Dendritic cell treated with granulocyte-macrophage colony-stimulating factor and Interleukin-4, amounts not matched to agents 40 ng/mL and 50 ng/mL, for 4 days (primary cell): ENCODE measurements at regions not wholly inside any gene's neighbourhood (a gene's known extent, or its start where the extent isn't known, plus 50 kb on each side); places are given as distances from the start of the nearest gene placed in this dataset.

ENCODE experiments used
- H3K27ac Mint-ChIP-seq: one replicate; pipeline ENCODE4 v1.8.0; 2022; ENCODE audit warnings: mild to moderate bottlenecking, mixed read lengths
- H3K27me3 Mint-ChIP-seq: one replicate; pipeline ENCODE4 v1.8.0; 2022; ENCODE audit warnings: mild to moderate bottlenecking, mixed read lengths
- H3K36me3 Mint-ChIP-seq: one replicate; pipeline ENCODE4 v1.8.0; 2022; ENCODE audit warnings: low read depth, mixed read lengths
- H3K4me1 Mint-ChIP-seq: one replicate; pipeline ENCODE4 v1.8.0; 2022; ENCODE audit warnings: low read depth, mixed read lengths
- H3K4me3 Mint-ChIP-seq: one replicate; pipeline ENCODE4 v1.8.0; 2022; ENCODE audit warnings: mild to moderate bottlenecking, moderate library complexity, mixed read lengths
- H3K9me3 Mint-ChIP-seq: one replicate; pipeline ENCODE4 v1.8.0; 2022; ENCODE audit warnings: mixed read lengths
- intact Hi-C: fragments of 100-400 bp; cut with micrococcal nuclease; formaldehyde crosslinking; loops from one replicate; pipeline ENCODE4 v1.15.0; 2022

DNA sequence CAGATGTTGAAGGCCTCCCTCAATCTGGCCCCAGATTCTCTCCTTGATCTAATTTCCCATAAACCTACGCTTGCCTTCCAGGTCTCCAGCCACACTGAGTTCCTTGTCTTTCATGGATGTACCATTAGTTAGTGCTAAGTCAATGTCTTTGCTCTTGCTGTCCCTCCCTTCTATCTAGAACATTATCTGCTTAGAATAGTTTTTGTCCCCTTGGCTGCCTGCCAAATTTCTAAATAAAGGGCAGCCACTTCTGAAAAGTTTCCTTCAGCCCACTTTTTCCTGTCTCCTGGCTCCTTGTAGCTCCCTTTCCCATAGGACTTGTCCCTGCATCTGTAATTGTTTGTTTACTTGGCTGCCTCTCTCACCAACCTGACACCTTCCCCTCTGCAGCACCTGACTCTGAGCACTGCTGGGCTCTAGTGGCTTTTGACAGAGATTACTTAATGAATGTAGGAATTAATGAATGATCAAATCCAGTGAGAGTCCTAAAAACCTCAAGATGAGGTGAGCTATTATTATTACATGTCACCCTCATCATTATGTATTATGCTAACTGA, 58.3 kb downstream of the CXCL12 start:
- Mint-ChIP-seq H3K27ac (no peak overlapping the region), H3K4me1 (no peaks in the 10 kb centered on the region), H3K9me3 (no peaks in the 10 kb centered on the region), H3K27me3 (peaks cover 3% of the 10 kb centered on the region), H3K4me3 (no peak overlapping the region), H3K36me3 (no peaks in the 10 kb centered on the region)
- intact Hi-C loops = no loop called here

DNA sequence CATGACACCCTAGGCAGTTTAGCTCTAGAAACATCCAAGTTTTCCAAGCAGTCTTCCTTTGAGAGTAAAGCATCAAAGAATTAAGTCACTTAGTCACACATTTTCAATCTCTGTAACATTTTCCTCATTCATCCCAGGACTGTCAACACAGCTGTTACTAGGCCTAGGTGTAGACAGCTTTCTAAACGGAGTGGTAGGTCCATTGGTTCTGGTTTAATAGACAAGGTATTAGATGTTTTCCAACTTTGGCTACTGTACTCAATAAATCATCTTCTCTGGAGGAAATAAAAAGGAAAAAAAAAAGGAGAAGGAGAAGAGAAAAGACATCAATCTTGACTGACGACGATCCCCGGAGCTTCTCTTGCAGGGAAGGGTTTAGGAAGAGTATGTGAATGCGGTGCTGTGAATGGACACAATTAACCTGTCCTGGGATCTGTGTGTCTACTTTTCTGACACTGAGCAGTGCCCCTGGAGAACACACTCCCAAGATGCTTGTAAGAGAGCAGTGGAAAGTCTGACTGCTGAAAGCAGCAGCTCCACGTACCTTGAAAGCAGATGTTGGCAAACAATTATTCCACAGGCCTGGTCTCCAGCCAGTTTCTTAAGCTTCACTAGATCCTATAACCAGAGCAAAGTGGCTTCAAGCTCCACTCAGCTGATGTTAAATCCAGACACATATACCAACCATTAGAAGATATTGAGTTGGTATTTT, 59.1 kb downstream of the CXCL12 start:
- no peak overlapping the region for H3K4me3 Mint-ChIP-seq
- H3K4me1 Mint-ChIP-seq = no peaks in the 10 kb centered on the region
- peaks cover 3% of the 10 kb centered on the region for H3K27me3 Mint-ChIP-seq

DNA sequence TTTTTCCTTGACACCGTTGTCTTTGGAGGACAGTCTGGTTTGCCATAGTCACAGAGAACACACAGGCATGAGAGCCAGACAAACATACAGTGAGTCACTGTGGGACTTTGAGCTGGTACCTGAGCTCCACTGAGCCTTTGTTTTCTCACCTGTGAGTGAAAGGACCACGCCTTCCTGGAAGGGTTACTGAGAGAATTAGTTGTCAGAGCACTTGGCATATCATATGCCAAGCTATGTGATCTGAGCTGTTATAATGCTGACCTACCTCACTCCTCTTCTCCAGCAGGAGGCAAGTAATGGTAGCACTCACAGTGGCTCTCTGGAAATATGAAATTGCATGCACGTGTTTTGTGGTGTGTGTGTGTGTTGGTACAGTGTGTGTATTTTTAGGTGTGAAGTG, 59.7 kb downstream of the CXCL12 start:
- intact Hi-C loops = no loop called here
- peaks cover 3% of the 10 kb centered on the region for H3K27me3 Mint-ChIP-seq
- H3K9me3 Mint-ChIP-seq = no peaks in the 10 kb centered on the region
- H3K36me3 Mint-ChIP-seq = no peaks in the 10 kb centered on the region
- no peak overlapping the region for H3K27ac Mint-ChIP-seq
- no peak overlapping the region for H3K4me3 Mint-ChIP-seq
- H3K4me1 Mint-ChIP-seq = no peaks in the 10 kb centered on the region

More for the DNA sequence above, 59.1 kb downstream of the CXCL12 start:
- no peaks in the 10 kb centered on the region for H3K36me3 Mint-ChIP-seq
- H3K9me3 Mint-ChIP-seq = no peaks in the 10 kb centered on the region
- H3K27ac Mint-ChIP-seq = no peak overlapping the region
- intact Hi-C loops = no loop called here

DNA sequence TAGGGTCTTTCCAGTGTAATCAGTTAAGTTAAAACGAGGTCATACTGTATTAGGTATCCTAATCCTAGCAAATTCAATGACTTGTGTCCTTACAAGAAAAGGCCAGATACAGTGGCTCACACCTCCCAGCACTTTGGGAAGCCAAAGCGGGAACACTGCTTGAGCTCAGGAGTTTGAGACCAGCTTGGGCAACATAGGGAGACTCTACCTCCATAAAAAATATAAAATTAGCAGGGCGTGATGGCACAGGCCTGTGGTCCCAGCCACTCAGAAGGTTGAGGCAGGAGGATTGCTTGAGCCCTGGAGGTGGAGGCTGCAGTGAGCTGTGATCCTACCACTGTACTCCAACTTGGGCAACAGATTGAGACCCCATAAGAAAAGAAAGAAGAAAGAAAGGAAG, 61.1 kb downstream of the CXCL12 start:
- Mint-ChIP-seq H3K36me3 (no peaks in the 10 kb centered on the region), H3K27ac (no peak overlapping the region), H3K9me3 (no peaks in the 10 kb centered on the region), H3K4me3 (no peak overlapping the region), H3K27me3 (peaks cover 3% of the 10 kb centered on the region), H3K4me1 (no peaks in the 10 kb centered on the region)
- intact Hi-C loops = no loop called here

DNA sequence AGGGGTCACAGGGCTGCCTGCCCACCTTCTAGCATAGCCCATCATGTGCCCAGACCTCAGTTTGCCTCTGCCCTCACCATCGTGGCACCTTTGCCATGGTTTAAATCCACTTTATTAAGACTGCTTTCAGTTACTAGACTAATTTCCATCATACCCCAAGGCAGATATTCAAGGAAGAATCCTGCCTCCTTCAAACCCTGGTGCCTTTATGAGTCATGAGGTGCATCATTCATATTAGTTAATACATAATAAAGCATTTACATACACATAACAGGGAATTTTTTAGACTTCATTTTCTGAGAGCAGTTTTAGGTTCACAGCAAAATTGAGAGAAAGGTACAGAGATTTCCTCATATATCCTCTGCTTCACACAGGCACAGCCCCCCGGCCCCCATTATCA, 62.8 kb downstream of the CXCL12 start:
- H3K9me3 Mint-ChIP-seq = no peaks in the 10 kb centered on the region
- no peaks in the 10 kb centered on the region for H3K36me3 Mint-ChIP-seq
- H3K4me3 Mint-ChIP-seq = no peak overlapping the region
- peaks cover 3% of the 10 kb centered on the region for H3K27me3 Mint-ChIP-seq
- H3K4me1 Mint-ChIP-seq = no peaks in the 10 kb centered on the region
- H3K27ac Mint-ChIP-seq = no peak overlapping the region
- intact Hi-C loops = no loop called here

DNA sequence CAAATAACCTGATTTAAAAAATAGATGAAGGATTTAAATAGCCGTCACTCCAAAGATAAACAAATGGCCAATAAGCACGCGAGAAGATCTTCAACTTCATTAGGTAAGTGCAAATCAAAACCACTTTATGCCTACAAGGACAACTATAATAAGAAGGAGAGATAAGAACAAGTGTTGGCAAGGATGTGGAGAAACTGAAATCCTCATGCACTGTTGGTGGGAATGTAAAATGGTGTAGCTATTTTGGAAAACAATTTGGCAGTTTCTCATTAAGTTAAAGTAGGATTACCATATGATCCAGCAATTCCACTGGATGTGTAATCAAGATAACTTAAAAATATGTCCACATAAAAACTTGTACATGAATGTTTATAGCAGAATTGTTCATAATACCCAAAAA, 64.1 kb downstream of the CXCL12 start:
- no peak overlapping the region for H3K4me3 Mint-ChIP-seq
- intact Hi-C loops = no loop called here
- H3K27me3 Mint-ChIP-seq = peaks cover 3% of the 10 kb centered on the region
- no peak overlapping the region for H3K27ac Mint-ChIP-seq
- no peaks in the 10 kb centered on the region for H3K36me3 Mint-ChIP-seq
- H3K4me1 Mint-ChIP-seq = no peaks in the 10 kb centered on the region
- no peaks in the 10 kb centered on the region for H3K9me3 Mint-ChIP-seq

DNA sequence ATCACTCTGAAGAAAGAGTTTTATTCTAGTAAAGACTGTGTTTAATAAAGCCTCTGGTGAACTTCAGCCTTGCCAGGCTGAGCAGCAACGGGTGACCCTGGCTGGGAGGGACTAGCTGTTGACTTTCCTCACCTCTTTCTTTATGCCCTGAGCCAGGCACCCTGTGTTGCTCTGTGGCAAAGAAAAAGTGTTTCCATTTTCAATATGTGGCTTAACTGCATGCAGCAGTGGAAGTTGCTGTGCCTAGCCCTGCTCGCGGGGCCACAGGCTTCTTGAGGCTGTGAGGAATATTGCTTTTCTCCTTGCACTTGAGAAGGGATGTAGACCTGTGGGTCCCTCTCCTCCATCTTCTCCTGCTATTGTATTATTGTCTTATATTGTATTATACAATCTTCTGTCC, 67.0 kb downstream of the CXCL12 start:
- no peaks in the 10 kb centered on the region for H3K9me3 Mint-ChIP-seq
- no peak overlapping the region for H3K27ac Mint-ChIP-seq
- no peaks in the 10 kb centered on the region for H3K4me1 Mint-ChIP-seq
- H3K36me3 Mint-ChIP-seq = no peaks in the 10 kb centered on the region
- intact Hi-C loops = no loop called here
- H3K4me3 Mint-ChIP-seq = no peak overlapping the region
- no peaks in the 10 kb centered on the region for H3K27me3 Mint-ChIP-seq

DNA sequence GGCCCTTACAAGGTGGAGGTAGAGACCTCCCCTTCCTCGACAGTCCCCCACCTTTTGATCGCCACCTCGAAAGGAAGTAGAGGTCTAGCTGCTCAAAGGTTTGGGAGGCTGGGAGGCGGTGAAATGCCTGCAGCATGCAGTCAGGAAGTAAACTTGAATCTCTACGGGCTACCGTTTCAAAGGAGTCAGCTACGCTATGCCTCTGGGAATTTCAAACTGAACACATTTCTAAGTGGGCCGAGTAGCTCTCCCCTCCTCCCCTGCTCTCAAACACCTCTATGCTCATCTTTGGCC, 68.0 kb downstream of the CXCL12 start:
- Mint-ChIP-seq H3K27ac (no peak overlapping the region), H3K27me3 (peaks cover 5% of the 10 kb centered on the region), H3K9me3 (no peaks in the 10 kb centered on the region), H3K4me1 (no peaks in the 10 kb centered on the region), H3K4me3 (no peak overlapping the region), H3K36me3 (no peaks in the 10 kb centered on the region)
- intact Hi-C loops = no loop called here

DNA sequence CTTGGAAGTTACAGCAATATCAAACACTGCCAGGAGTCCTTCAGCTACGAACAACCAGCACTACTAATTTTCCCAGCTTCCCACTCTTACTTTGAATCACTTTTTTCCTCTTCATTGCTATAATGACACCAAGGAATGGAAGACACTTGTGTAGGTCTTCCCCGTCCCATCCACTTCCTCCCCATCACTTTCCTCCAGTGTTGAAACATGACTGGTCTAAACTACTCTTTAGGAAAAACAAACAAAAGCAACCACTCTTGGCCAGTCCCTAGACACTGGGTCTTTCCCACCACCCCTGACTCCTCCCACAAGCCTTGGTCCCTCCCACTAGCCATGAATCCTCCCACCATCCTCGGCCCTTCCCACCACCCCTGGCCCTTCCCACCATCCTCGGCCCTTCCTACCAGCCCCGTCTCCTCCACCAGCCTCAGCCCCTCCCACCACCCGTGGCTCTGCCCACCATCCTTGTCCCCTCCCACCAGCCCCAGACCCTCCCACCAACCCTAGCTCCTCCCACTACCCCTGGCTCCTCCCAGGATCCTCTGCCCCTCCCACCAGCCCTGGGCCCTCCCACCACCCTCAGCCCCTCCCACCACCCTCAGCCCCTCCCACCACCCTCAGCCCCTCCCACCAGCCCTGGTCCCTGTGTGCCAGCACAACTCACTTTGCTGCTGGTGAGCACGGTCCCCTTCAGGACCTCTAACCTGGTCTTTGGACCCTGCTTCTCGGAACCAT, 68.5 kb downstream of the CXCL12 start:
- intact Hi-C loops = no loop called here
- Mint-ChIP-seq H3K9me3 (no peaks in the 10 kb centered on the region), H3K27ac (no peak overlapping the region), H3K27me3 (peaks cover 10% of the 10 kb centered on the region), H3K4me3 (no peak overlapping the region), H3K36me3 (no peaks in the 10 kb centered on the region), H3K4me1 (peaks cover 2% of the 10 kb centered on the region)

DNA sequence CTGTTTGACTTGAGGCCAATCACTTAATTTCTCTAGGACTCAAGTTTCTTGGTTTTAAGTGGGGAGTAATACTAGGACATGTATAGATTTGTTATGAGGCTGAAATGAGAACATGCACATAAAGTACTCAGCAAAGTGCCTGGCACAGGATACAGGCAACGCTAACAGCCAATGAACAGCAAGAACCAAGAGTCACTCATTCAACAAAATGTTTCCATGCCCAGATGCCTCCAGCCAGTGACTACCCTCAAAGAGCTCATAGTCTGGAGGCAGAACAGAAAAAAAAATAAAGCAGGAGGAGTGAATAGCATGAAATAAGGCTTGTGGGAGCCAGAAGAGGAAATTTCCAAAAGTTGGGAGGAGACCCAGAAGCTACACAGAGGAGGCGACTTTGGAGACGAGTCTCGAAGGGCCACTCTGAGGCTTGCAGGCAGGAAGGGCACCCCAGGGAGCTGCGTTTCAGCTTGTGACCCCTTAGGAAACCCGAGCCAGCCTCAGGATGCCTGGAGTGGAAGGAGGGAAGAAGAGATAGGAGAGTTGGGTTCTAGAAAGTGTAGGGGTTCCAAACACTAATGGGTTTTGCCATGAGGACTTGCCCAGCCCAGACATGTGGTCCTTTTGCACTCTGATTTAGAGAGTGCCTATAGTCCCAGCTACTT, 70.0 kb downstream of the CXCL12 start:
- Mint-ChIP-seq H3K4me1 (peaks cover 7% of the 10 kb centered on the region), H3K9me3 (no peaks in the 10 kb centered on the region), H3K4me3 (no peak overlapping the region), H3K27ac (no peak overlapping the region), H3K27me3 (peaks cover 16% of the 10 kb centered on the region), H3K36me3 (no peaks in the 10 kb centered on the region)
- intact Hi-C loops = loop anchor here (5.0 kb wide), 1 partner anchor 623 kb away; no protein-coding TSS in a partner anchor

DNA sequence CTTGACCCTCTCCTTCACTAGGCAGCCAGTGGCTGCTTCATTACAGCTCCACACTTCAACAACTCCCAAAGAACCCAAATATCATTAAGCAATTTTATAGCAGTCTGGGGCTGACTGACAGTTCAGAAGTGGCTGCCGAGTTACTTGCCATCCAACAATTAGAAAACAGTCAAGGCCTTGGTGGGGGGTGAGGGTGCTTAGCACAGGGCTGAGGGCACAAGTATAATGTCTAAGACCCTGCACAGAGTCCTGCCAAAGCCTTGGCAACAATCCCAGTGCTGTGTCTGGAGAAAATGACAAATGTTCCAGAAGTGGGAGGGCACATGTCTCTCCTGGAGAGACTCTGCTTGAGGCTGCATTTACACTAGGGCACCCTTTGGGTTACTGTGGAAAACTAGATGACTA, 71.1 kb downstream of the CXCL12 start:
- intact Hi-C loops = loop anchor here (5.0 kb wide), 1 partner anchor 621 kb away; no protein-coding TSS in a partner anchor
- peaks cover 16% of the 10 kb centered on the region for H3K27me3 Mint-ChIP-seq
- H3K9me3 Mint-ChIP-seq = no peaks in the 10 kb centered on the region
- H3K27ac Mint-ChIP-seq = no peak overlapping the region
- no peak overlapping the region for H3K4me3 Mint-ChIP-seq
- H3K4me1 Mint-ChIP-seq = peaks cover 7% of the 10 kb centered on the region
- H3K36me3 Mint-ChIP-seq = no peaks in the 10 kb centered on the region

DNA sequence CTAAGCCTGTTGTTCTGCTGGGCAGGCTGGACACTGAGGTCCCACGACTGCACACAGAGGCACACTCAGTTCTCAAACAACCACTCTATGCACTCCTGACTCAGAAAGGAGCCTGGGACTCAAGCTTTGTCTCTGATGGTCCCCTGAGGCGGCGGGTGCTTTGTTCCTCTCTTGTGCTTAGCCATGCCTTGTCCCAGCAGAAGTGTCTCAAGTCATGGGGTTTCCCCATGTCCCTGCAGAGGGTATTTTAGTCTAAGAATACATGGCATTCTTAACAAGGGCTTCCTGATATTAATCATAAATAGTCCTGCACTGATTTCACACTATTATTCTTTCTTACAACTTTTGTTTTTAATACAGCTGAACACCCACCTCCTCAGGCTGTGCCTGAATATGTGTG, 72.5 kb downstream of the CXCL12 start:
- H3K27ac Mint-ChIP-seq = no peak overlapping the region
- no peak overlapping the region for H3K4me3 Mint-ChIP-seq
- peaks cover 7% of the 10 kb centered on the region for H3K4me1 Mint-ChIP-seq
- no peaks in the 10 kb centered on the region for H3K36me3 Mint-ChIP-seq
- H3K9me3 Mint-ChIP-seq = no peaks in the 10 kb centered on the region
- H3K27me3 Mint-ChIP-seq = peaks cover 16% of the 10 kb centered on the region
- intact Hi-C loops = loop anchor here (5.0 kb wide), 1 partner anchor 620 kb away; no protein-coding TSS in a partner anchor

DNA sequence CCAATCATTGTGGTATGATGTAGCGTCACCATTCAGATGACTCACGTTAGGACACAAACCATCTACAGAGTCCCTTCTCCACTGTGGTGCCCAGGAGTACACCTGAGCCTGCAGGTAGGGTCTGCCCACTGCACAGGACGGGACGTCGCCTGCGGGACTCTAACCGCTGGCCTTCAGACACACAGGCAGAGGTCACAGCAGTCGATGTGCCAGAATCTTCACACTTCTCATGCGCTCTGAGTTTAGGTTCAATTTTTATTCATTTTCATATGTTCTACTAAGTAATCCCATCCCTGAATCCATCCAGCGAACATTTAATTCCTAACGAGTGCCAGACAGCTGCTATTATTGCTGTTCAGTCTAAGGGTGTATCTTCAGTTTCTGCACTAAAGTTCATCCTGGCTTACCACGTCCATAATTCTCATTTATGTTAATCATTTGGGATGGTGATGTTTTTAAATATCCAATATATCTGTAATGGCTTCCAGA, 73.3 kb downstream of the CXCL12 start:
- no peak overlapping the region for H3K4me3 Mint-ChIP-seq

More for the DNA sequence above, 73.3 kb downstream of the CXCL12 start:
- intact Hi-C loops = loop anchor here (1.0 to 5.0 kb wide), 2 partner anchors 619 to 640 kb away; no protein-coding TSS in a partner anchor
- Mint-ChIP-seq H3K4me1 (peaks cover 7% of the 10 kb centered on the region), H3K27me3 (peaks cover 16% of the 10 kb centered on the region), H3K9me3 (no peaks in the 10 kb centered on the region), H3K36me3 (no peaks in the 10 kb centered on the region), H3K27ac (no peak overlapping the region)
